ENCODE measurements at regions not wholly inside any gene's neighbourhood (a gene's known extent, or its start where the extent isn't known, plus 50 kb on each side); places are given as distances from the start of the nearest gene placed in this dataset.
"Not testable (repeated sequence)": the region's sequence is repeated elsewhere in the genome, so short reads cannot be mapped to it uniquely, and the experiment has no call there.

DNA sequence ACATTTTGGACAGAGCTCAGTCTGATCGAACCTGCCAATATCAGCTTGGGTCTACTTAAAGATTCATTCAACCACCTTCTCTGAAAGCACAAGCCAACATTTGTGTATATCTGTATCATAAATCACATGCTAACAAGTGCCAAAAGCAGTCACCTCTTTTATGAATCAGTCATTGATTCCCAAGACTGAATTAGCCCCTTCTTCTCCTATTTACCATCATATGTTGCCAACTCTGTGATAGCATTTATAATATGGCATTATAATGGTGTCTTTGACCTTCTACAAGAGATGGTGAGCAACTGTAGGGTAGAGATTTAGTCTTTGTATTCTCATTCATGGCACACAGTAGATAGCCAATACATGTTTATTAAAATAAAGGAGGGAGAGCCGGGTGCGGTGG lies 61.4 kb downstream of the DDX53 start:
- TF ChIP-seq, protein P1, sequence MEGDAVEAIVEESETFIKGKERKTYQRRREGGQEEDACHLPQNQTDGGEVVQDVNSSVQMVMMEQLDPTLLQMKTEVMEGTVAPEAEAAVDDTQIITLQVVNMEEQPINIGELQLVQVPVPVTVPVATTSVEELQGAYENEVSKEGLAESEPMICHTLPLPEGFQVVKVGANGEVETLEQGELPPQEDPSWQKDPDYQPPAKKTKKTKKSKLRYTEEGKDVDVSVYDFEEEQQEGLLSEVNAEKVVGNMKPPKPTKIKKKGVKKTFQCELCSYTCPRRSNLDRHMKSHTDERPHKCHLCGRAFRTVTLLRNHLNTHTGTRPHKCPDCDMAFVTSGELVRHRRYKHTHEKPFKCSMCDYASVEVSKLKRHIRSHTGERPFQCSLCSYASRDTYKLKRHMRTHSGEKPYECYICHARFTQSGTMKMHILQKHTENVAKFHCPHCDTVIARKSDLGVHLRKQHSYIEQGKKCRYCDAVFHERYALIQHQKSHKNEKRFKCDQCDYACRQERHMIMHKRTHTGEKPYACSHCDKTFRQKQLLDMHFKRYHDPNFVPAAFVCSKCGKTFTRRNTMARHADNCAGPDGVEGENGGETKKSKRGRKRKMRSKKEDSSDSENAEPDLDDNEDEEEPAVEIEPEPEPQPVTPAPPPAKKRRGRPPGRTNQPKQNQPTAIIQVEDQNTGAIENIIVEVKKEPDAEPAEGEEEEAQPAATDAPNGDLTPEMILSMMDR (IDR thresholded peaks at IDR 0.05; ENCODE audit: insufficient read depth, low read length, severe bottlenecking), result no peak
- H3K27me3 ChIP-seq (ENCODE audit: control insufficient read depth, insufficient read depth, low read length), result no peaks in the 10 kb centered on the region
- no peaks in the 10 kb centered on the region for H3K36me3 ChIP-seq (ENCODE audit: control insufficient read depth, insufficient read depth, low read length)
- no peak for DNase-seq (ENCODE audit: low read depth)
- FAIRE-seq, result no peak
- no peak overlapping the region for H3K4me3 ChIP-seq (ENCODE audit: low read depth, low read length)

DNA sequence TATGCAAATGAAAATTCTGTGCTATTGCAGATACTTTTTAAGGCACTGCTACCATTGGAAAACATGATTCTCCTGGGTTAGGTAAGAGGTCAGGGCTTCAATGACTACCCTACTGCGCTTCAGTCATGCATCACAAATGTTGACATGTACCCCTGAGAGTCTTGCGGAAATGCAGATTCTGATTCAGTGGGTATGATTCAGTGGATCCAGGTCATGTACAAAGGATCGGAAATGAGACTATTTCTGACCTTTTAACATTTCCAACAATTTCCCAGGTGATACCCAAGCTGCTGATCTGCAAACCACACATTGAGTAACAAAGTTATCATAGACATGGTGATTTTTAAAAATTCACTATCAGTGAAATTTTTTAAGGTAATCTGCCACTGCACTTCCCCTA lies 62.6 kb downstream of the DDX53 start:
- Histone ChIP-seq H3K27me3 (ENCODE audit: control insufficient read depth, insufficient read depth, low read length) (no peaks in the 10 kb centered on the region), H3K36me3 (ENCODE audit: control insufficient read depth, insufficient read depth, low read length) (no peaks in the 10 kb centered on the region), H3K4me3 (ENCODE audit: low read depth, low read length) (no peak overlapping the region)
- FAIRE-seq, result peak; percentile 18
- TF ChIP-seq, protein P1 (IDR thresholded peaks at IDR 0.05; ENCODE audit: insufficient read depth, low read length, severe bottlenecking), result no peak
- no peak for DNase-seq (ENCODE audit: low read depth)

DNA sequence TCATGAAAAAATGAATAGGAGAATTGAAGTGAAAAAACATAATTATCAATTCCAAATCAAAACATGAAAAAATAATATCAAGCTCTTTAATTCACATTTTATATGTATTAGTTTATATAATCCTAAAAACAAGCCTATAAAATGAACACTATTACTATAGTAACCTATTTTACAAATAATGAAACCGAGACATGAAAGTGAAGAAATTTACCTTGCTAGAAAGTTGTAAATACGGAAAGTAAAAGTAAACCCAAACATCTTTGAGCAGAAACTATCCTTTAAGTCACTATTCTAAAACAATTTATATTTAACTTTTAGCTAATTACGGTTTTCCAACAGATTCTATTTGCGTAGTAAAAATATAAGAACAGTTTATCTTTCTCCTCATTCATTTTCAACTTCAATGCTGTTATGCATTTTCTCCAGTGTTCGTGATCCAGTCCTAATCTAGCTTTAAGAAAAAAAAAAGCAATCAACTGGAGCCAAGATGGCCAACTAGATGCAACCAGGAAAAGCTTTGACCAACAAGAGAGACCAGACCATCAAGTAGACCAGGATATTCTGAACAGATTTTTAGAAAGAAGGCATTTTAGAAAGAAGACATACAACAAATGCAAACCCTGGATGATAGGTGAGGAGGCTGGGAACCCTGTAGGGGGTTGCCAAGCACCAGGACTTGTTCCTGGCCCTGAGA lies 67.0 kb downstream of the DDX53 start:
- DNase-seq (ENCODE audit: low read depth), result no peak
- TF ChIP-seq, protein P1 (IDR thresholded peaks at IDR 0.05; ENCODE audit: insufficient read depth, low read length, severe bottlenecking), result no peak
- no peak overlapping the region for H3K4me3 ChIP-seq (ENCODE audit: low read depth, low read length)
- H3K27me3 ChIP-seq (ENCODE audit: control insufficient read depth, insufficient read depth, low read length), result no peaks in the 10 kb centered on the region
- no peak for FAIRE-seq
- H3K36me3 ChIP-seq (ENCODE audit: control insufficient read depth, insufficient read depth, low read length), result no peaks in the 10 kb centered on the region

DNA sequence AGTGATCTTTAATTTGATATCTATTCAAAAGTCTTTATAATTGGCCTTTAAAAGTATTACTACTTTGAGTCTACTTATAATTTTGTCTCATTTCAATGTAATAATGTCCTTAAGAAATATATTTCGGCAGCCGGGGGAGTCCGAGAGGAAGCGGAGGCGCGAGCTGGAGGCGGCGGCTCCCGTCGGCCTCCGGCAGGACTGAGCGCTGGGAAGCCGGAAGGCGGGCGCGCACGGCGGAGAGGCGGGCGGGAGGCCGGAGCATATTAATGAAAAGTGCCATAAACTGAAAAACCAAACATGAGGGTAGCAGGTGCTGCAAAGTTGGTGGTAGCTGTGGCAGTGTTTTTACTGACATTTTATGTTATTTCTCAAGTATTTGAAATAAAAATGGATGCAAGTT lies 75.7 kb downstream of the DDX53 start:
- not testable (repeated sequence) for H3K36me3 ChIP-seq (ENCODE audit: control insufficient read depth, insufficient read depth, low read length); DNase-seq (ENCODE audit: low read depth); H3K27me3 ChIP-seq (ENCODE audit: control insufficient read depth, insufficient read depth, low read length); H3K4me3 ChIP-seq (ENCODE audit: low read depth, low read length); FAIRE-seq

DNA sequence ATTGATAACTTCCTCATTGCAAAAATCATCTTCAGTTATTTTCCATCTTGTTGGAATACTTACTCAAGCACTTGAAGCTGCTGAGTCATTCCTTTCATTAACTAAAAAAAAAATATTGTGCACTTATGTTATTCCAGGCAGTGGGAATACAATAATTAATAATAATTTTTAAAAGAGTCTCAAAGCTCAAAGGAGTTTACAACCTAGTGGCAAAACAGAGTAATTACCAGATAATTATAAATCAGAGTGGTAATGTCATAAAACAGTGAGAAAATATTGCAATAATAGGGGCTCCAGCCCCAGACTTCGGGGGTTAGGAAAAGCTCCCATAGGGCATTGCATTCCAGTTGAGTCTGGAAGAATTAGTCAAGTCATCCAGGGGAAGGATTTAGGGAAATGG lies 79.6 kb downstream of the DDX53 start:
- H3K4me3 ChIP-seq (ENCODE audit: low read depth, low read length), result no peak overlapping the region
- no peak for DNase-seq (ENCODE audit: low read depth)
- no peak for FAIRE-seq
- TF ChIP-seq, protein P1 (IDR thresholded peaks at IDR 0.05; ENCODE audit: insufficient read depth, low read length, severe bottlenecking), result no peak
- no peaks in the 10 kb centered on the region for H3K36me3 ChIP-seq (ENCODE audit: control insufficient read depth, insufficient read depth, low read length)
- H3K27me3 ChIP-seq (ENCODE audit: control insufficient read depth, insufficient read depth, low read length), result no peaks in the 10 kb centered on the region

DNA sequence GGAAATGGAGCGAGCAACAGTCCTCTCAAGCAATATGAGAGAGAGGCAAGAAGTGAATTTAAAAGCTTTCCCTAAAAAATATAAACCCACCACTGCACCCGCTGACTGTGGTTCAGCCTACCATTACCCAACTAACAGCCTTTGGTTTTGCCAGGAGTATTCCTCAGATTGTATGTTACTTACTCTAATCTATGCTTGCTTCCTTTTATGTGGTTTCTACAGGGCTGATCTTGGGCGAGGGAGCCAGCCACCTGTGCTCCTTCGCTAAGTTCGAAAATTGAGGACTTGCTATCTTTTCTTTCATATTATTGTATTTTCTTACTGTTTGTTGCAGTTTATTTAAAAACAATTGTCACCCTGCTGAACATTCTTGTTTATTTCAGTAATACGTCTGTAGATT lies 101.1 kb downstream of the DDX53 start:
- Histone ChIP-seq H3K27me3 (ENCODE audit: control insufficient read depth, insufficient read depth, low read length) (no peaks in the 10 kb centered on the region), H3K36me3 (ENCODE audit: control insufficient read depth, insufficient read depth, low read length) (no peaks in the 10 kb centered on the region), H3K4me3 (ENCODE audit: low read depth, low read length) (no peak overlapping the region)
- TF ChIP-seq, protein P1 (IDR thresholded peaks at IDR 0.05; ENCODE audit: insufficient read depth, low read length, severe bottlenecking), result no peak
- DNase-seq (ENCODE audit: low read depth) (no peak), FAIRE-seq (no peak)
